Common myeloid progenitor, CD34-positive (primary cell): ENCODE measurements at regions not wholly inside any gene's neighbourhood (a gene's known extent, or its start where the extent isn't known, plus 50 kb on each side); places are given as distances from the start of the nearest gene placed in this dataset.

Source experiments
- CTCF ChIA-PET: fragments of 350-600 bp; sonication (Branson Sonifier 250); formaldehyde crosslinking; loops from one replicate; lab custom pipeline; 2021; ENCODE audit warnings: antibody characterized with exemption; lab: Charles Lee
- POLR2A ChIA-PET: fragments of 350-600 bp; sonication (Branson Sonifier 250); formaldehyde crosslinking; loops from one replicate; lab custom pipeline; 2021; ENCODE audit warnings: antibody characterized with exemption; lab: Charles Lee
- DNase-seq, 3 donors: peaks; one replicate each; pipeline versions ENCODE4 v3.0.0 to v3.0.0-alpha.2; 2013
- H3K27ac ChIP-seq, 2 experiments: 1 replicate in 1 of 2; 2 replicates in 1 of 2; pipeline ENCODE4 v1.7.0; 2013; ENCODE audit warnings: inconsistent platforms in 2 of 2, low read length in 2 of 2, mild to moderate bottlenecking in 2 of 2, low read depth in 1 of 2, moderate library complexity in 1 of 2; ENCODE audit not compliant: severe bottlenecking in 2 of 2, insufficient read depth in 1 of 2, poor library complexity in 1 of 2
- H3K27me3 ChIP-seq, 5 experiments: replicated peaks in 2 of 5; 1 replicate in 3 of 5; 2 replicates in 2 of 5; pipeline versions ENCODE4 v1.6.1 to v1.7.0; 2013; ENCODE audit warnings: low read length in 4 of 5, mild to moderate bottlenecking in 2 of 5, moderate library complexity in 2 of 5, inconsistent platforms in 1 of 5; ENCODE audit not compliant: insufficient read depth in 5 of 5, control insufficient read depth in 4 of 5
- H3K36me3 ChIP-seq, 4 experiments: 1 replicate in 2 of 4; 2 replicates in 2 of 4; pipeline versions ENCODE4 v1.6.1 to v1.7.0; 2013; ENCODE audit warnings: low read length in 3 of 4, control low read depth in 1 of 4, mild to moderate bottlenecking in 1 of 4; ENCODE audit not compliant: control insufficient read depth in 4 of 4, insufficient read depth in 4 of 4
- H3K4me1 ChIP-seq, 4 experiments: 1 replicate in 3 of 4; 2 replicates in 1 of 4; pipeline versions ENCODE4 v1.6.1 to v1.7.1; 2013; ENCODE audit warnings: low read length in 3 of 4, mild to moderate bottlenecking in 3 of 4, control low read depth in 1 of 4, inconsistent platforms in 1 of 4, moderate library complexity in 1 of 4; ENCODE audit not compliant: control insufficient read depth in 4 of 4, insufficient read depth in 4 of 4; ENCODE audit errors: control extremely low read depth in 1 of 4
- H3K4me3 ChIP-seq, 7 experiments: 1 replicate in 4 of 7; 2 replicates in 3 of 7; pipeline versions ENCODE4 v1.5.1 to v1.7.0; 2013; ENCODE audit warnings: mild to moderate bottlenecking in 7 of 7, low read length in 6 of 7, moderate library complexity in 6 of 7, inconsistent platforms in 2 of 7, low read depth in 2 of 7, control low read depth in 1 of 7; ENCODE audit not compliant: insufficient read depth in 4 of 7, control insufficient read depth in 1 of 7; ENCODE audit errors: extremely low read depth in 1 of 7
- H3K9me3 ChIP-seq, 5 experiments: 1 replicate in 4 of 5; 2 replicates in 1 of 5; pipeline versions ENCODE4 v1.6.1 to v1.7.1; 2013; ENCODE audit warnings: low read length in 4 of 5, mild to moderate bottlenecking in 2 of 5, inconsistent platforms in 1 of 5, low read depth in 1 of 5, moderate library complexity in 1 of 5; ENCODE audit not compliant: control insufficient read depth in 4 of 5, insufficient read depth in 2 of 5; ENCODE audit errors: control extremely low read depth in 1 of 5
- WGBS: methylation state at CpG from one replicate; pipeline ENCODE4 v1.1.5; 2013; ENCODE audit not compliant: insufficient coverage; 5-methylcytosine and 5-hydroxymethylcytosine counted together

DNA sequence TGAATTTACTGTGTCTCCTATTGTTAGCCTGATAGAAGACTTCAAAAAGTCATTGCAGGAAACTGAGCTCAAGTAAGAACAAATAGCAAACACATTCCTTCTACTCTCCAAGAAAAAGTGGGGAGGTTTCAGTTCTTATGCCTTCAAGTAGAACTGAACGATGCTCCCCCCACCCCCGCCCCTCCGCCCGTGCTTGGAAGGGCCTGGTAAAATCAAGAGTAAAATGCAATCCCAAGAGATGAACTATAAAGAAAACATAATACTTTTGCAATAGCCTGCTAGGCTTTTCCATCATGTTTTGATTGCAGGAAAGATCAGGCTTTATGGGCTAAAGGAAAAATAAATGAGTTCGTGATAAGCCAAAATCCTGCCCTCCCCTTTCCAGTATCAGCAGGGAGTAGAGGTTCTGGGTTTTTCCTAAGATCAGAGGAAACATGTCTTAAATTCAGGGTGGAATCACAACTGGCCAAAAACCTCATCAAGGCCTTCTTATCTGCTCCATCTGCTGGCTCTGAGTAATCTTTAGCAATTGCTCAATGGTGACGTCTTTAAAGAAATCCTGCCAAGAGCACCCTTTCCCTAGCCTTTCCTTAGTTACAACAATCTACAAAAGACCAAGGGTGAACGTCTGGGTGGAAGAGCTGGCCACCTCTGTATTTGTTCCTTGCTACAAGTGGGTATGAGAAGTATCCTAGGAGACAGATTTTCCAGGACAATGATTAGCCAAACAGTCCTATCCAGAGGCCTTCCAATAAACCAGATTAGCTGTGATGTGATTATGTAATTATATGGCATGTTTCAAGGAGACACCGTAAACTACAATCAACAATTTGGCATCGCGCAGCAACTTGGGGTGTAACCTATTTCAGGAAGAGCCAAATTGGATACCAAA, 66.3 kb upstream of the FAM9C start:
- POLR2A ChIA-PET = no interaction called here
- Histone ChIP-seq H3K27ac (no peak overlapping the region), H3K9me3 (peaks cover 0 to 6% (median 0%) of the 10 kb centered on the region in 5 experiments), H3K36me3 (no peaks in the 10 kb centered on the region), H3K4me1 (no peaks in the 10 kb centered on the region), H3K4me3 (no peak overlapping the region), H3K27me3 (no peaks in the 10 kb centered on the region)
- peak in 2 of 3 donors; percentile 37 to 40 for DNase-seq
- CTCF ChIA-PET = no interaction called here
- WGBS = 83% methylated on average over 7 of the region's 10 CpGs

DNA sequence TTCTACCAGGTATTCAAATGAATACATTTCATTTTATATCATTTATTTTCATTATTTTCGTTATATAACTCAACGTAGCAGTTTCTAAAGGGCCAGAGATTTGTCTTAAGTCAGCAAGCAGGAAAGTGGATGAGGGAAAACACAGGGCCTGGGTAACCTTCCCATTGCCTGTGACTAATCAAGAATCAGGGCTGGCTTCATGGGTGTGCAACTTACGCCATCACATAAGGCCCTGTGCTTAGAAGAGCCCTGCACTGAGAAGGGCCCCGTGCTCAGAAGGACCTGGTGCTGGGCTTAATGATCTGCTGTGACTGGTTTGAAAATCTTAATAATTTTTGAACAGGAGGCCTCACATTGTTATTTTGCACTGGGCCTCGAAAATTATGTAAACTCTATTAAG, 65.4 kb upstream of the FAM9C start:
- H3K4me3 ChIP-seq = no peak overlapping the region
- H3K36me3 ChIP-seq = no peaks in the 10 kb centered on the region
- no peaks in the 10 kb centered on the region for H3K27me3 ChIP-seq
- 86% methylated on average over 2 of the region's 5 CpGs for WGBS
- ChIA-PET POLR2A (no interaction called here), CTCF (no interaction called here)
- H3K27ac ChIP-seq = no peak overlapping the region
- no peaks in the 10 kb centered on the region for H3K9me3 ChIP-seq
- DNase-seq = no peak
- no peaks in the 10 kb centered on the region for H3K4me1 ChIP-seq

DNA sequence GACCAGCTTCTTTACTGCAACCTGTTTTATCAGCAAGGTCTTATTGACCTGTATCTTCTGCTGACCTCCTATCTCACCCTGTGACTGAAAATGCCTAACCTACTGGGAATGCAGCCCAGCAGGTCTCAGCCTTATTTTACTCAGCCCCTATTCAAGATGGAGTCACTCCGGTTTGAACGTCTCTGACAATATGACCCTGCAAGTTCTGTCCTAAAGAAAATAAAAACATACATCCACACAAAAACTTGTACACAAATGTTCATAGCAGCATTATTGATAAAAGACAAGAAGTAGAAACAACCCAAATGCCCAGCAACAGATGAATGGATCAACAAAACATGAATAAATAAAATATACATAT, 59.5 kb upstream of the FAM9C start:
- DNase-seq = no peak
- CTCF ChIA-PET = no interaction called here
- H3K36me3 ChIP-seq = no peaks in the 10 kb centered on the region
- WGBS = 80% methylated on average over 2 of the region's 2 CpGs
- no peak overlapping the region for H3K27ac ChIP-seq
- H3K4me1 ChIP-seq = no peaks in the 10 kb centered on the region
- no peaks in the 10 kb centered on the region for H3K9me3 ChIP-seq
- H3K4me3 ChIP-seq = no peak overlapping the region
- POLR2A ChIA-PET = no interaction called here
- no peaks in the 10 kb centered on the region for H3K27me3 ChIP-seq

GRCh38 chrX:13103188-13103913, 58.9 kb upstream of the FAM9C start:
- CTCF ChIA-PET = interaction anchor here (1.0 kb wide), 1 partner anchor 9 kb away, joined by 3 read pairs; no protein-coding TSS in a partner anchor
- no peaks in the 10 kb centered on the region for H3K27me3 ChIP-seq
- POLR2A ChIA-PET = no interaction called here

DNA sequence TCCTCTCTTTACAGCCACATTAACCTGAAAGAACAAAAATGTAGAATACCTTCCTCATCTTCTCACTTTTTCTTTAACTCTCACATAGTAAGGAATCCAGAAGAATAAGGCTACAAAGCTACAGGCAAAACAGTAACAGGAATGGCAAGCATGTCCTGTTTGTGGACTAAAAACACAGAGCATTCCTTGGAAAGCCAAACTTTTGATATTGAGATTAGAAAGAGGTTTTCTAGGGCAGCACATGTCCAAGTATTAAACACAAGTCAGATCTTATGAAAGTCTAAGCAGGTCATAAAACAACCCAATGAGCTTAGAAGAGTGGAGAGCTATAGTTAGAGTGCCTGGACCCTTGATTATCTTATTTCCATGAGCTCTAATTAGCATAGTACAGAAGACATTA, 58.2 kb upstream of the FAM9C start:
- Histone ChIP-seq H3K27ac (no peak overlapping the region), H3K36me3 (no peaks in the 10 kb centered on the region), H3K9me3 (no peaks in the 10 kb centered on the region), H3K4me3 (no peak overlapping the region), H3K4me1 (no peaks in the 10 kb centered on the region), H3K27me3 (no peaks in the 10 kb centered on the region)
- no peak for DNase-seq
- POLR2A ChIA-PET = no interaction called here
- CTCF ChIA-PET = interaction anchor here (0.7 to 1.0 kb wide), 2 partner anchors 8 to 11 kb away, joined by 3 read pairs; no protein-coding TSS in a partner anchor

More at GRCh38 chrX:13103188-13103913, 58.9 kb upstream of the FAM9C start:
- H3K4me3 ChIP-seq = no peak overlapping the region
- H3K9me3 ChIP-seq = no peaks in the 10 kb centered on the region
- H3K36me3 ChIP-seq = no peaks in the 10 kb centered on the region
- H3K4me1 ChIP-seq = no peaks in the 10 kb centered on the region
- DNase-seq = no peak
- no peak overlapping the region for H3K27ac ChIP-seq
- WGBS = 83% methylated on average over 4 of the region's 6 CpGs

DNA sequence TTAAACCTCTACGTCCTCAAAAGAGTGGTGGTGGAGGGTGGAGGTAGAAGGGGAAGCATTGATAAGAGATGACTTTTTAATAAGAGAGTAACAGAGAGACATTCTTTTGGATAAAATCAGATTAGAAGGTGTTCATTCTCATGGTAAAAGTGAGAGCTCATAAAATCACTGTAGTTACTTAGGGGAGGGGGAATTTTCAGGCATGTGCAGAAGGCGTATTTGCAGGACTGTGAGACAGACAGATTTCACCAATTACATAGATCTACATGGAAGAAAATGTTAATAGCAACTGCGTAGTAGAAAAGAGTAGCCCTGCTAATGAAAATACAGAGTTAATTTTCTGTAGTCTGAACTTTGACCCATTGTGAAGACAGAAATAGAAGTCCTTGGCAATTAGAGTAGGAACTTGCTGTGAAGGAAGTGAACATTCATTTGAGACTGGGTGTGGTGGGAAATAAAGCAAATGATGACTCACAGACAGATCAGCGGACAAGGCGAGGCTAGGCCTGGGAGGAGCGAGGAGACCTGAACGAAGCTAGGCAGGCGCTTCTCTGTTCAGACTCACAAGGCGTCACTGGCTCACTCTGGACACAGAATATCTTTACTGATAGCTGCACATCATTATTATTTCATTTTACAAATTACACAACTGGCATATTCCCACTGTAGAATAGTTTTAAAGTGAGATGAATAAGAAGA, 57.2 kb upstream of the FAM9C start:
- no peaks in the 10 kb centered on the region for H3K9me3 ChIP-seq
- peak in 2 of 3 donors; percentile 42 to 58 for DNase-seq
- H3K4me3 ChIP-seq = no peak overlapping the region
- no peak overlapping the region for H3K27ac ChIP-seq
- no peaks in the 10 kb centered on the region for H3K27me3 ChIP-seq
- CTCF ChIA-PET = no interaction called here
- no peaks in the 10 kb centered on the region for H3K36me3 ChIP-seq
- no peaks in the 10 kb centered on the region for H3K4me1 ChIP-seq
- POLR2A ChIA-PET = no interaction called here
- 72% methylated on average over 5 of the region's 9 CpGs for WGBS
